WTC11 (cell line): ENCODE measurements at regions not wholly inside any gene's neighbourhood (a gene's known extent, or its start where the extent isn't known, plus 50 kb on each side); places are given as distances from the start of the nearest gene placed in this dataset.

ENCODE experiments used
- GABPB1 ChIP-seq: sonication (generic); formaldehyde crosslinking; IDR thresholded peaks from 2 replicates; pipeline ENCODE4 v1.8.1; 2023; ENCODE audit warnings: mild to moderate bottlenecking, missing genetic modification reagents
- ZNF317 ChIP-seq: sonication (generic); formaldehyde crosslinking; IDR thresholded peaks from 2 replicates; pipeline ENCODE4 v1.8.1; 2023; ENCODE audit warnings: low read depth, mild to moderate bottlenecking, moderate library complexity, missing genetic modification reagents, borderline replicate concordance
- TF ChIP-seq, protein P1 (sequence below): fragments of 200-600 bp; IDR thresholded peaks from 2 replicates; pipeline ENCODE4 v1.8.0; 2022; ENCODE audit warnings: antibody characterized with exemption

DNA sequence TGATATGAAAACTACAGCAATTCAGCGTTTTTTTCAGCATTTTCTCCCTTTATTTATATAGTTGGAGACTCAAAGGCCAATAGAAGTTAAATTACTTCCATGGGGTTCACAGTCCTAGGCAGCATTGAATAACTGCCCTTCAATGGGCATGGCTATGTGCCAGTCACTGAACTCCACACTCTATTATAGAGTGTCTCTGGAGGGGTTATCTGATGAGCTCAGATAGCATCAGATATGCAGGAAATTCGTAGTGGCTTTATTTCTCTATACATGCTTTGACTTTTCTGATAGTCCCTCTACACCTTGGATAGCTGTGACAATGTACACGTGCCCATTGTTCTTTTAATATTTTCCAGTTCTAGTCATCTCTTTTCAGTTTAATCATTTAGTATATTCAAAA, 396.9 kb upstream of the CBLB start:
- TF ChIP-seq ZNF317 (CRISPR knock-in tag) (no peak), GABPB1 (CRISPR knock-in tag) (no peak)
- TF ChIP-seq, protein P1, sequence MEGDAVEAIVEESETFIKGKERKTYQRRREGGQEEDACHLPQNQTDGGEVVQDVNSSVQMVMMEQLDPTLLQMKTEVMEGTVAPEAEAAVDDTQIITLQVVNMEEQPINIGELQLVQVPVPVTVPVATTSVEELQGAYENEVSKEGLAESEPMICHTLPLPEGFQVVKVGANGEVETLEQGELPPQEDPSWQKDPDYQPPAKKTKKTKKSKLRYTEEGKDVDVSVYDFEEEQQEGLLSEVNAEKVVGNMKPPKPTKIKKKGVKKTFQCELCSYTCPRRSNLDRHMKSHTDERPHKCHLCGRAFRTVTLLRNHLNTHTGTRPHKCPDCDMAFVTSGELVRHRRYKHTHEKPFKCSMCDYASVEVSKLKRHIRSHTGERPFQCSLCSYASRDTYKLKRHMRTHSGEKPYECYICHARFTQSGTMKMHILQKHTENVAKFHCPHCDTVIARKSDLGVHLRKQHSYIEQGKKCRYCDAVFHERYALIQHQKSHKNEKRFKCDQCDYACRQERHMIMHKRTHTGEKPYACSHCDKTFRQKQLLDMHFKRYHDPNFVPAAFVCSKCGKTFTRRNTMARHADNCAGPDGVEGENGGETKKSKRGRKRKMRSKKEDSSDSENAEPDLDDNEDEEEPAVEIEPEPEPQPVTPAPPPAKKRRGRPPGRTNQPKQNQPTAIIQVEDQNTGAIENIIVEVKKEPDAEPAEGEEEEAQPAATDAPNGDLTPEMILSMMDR, result no peak
